ENCODE measurements at regions not wholly inside any gene's neighbourhood (a gene's known extent, or its start where the extent isn't known, plus 50 kb on each side); places are given as distances from the start of the nearest gene placed in this dataset.

DNA sequence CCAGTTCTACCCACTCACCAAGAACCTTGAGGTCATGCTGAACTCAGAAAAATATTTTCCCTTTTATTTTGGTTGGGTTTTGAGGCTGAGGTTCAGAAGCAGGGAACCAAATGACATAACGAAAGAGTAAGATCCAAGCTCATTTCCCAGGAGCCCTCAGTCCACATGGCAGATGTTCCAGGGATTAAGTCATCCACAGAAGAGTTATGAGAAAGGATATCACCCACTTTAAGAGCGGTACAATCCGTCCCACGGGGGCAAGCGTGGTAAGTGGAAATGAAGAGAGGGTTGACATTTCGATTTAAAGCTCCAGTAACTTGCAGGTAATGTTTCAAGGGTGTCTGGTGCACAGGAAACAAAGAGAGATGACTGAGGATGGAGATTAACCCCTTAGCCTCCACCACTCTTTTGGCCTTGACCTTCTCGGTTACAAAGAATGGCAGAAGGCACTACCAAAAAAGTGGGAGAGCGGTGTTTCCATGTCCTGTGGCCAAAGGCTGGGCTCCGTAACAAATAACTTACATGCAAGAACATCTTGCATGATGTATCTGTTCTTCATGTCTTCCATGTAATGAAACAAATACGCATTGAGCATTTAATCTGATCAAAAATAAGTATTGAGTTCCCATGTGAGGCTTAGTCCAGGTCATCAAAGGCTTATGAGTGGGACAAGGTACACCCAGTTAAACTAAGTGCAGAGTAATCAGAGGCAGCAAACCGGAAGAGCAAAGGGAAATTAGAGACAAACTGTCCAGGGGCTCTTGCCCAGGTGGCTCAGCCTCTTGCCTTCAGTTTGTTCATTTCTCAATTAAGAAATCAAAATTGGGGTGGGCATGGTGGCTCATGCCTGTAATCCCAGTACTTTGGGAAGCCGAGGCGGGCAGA is 241.4 kb downstream of the TOMM20 start:
- no peak overlapping the region for H3K27ac Mint-ChIP-seq
- H3K4me1 Mint-ChIP-seq: peaks cover 5 to 8% (median 7%) of the 10 kb centered on the region in 3 donors
- POLR2A ChIA-PET: no interaction called here

DNA sequence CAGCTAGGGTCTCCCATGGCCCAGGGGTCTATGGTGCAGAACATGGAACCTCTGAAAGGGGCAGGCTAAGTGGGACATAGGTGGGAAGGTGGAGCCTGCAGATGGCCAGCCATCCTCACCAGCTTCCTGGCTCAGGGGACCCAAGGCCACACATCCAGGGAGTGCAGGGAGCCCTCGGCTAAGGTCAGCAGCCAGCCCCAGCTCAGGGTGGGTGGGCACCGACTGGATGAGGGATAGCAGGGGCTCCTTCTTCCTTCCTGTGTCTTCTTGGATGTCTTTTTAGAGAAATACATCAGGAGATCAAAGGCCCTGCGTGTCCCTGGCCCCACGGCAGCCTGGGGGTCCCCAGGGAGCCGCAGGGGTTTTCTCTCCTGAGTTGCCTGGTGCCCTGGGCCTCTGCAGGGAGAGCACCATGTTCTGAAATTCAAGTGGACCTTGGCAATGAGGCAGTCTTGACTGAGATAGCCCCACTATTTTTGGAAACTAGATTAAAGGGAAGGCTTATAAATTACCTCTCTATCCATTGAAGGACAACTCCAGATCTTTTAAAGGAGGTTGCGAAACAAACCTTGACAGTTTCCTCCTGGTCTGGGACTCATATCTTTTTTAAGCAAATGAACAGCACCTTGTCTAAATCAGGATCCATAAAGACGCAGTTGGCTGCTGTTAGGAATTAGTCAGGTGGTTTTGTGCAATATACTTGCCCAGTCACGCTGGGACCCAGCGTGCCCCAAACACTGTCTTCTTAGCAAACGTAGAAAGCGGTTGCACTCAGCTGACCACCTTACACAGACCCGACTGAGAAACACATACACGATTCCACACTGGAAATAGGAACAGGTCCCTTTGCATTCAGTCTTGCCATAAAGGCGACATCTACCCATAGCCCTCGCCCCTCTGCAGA is 242.3 kb downstream of the TOMM20 start:
- H3K4me3 Mint-ChIP-seq: no peak overlapping the region
- H3K27me3 Mint-ChIP-seq: peaks cover 0 to 11% of the 10 kb centered on the region in 2 donors

More for the DNA sequence above, 241.4 kb downstream of the TOMM20 start:
- no peaks in the 10 kb centered on the region for H3K36me3 Mint-ChIP-seq
- H3K36me3 ChIP-seq (ENCODE audit: insufficient read depth, low read length): no peaks in the 10 kb centered on the region
- H3K4me3 ChIP-seq (ENCODE audit: low read length): no peak overlapping the region
- no peaks in the 10 kb centered on the region for H3K27me3 ChIP-seq (ENCODE audit: insufficient read depth, low read length, poor library complexity, severe bottlenecking)
- H3K4me3 Mint-ChIP-seq: no peak overlapping the region
- CTCF ChIA-PET: no interaction called here
- H3K4me1 ChIP-seq (ENCODE audit: insufficient read depth, low read length): no peaks in the 10 kb centered on the region
- H3K9me3 Mint-ChIP-seq: peaks cover 0 to 3% (median 1%) of the 10 kb centered on the region in 5 donors
- H3K9me3 ChIP-seq (ENCODE audit: low read length): no peaks in the 10 kb centered on the region
- no peak for DNase-seq
- peaks cover 0 to 11% of the 10 kb centered on the region in 2 donors for H3K27me3 Mint-ChIP-seq
- H3K27ac ChIP-seq (ENCODE audit: low read depth, low read length): no peak overlapping the region

DNA sequence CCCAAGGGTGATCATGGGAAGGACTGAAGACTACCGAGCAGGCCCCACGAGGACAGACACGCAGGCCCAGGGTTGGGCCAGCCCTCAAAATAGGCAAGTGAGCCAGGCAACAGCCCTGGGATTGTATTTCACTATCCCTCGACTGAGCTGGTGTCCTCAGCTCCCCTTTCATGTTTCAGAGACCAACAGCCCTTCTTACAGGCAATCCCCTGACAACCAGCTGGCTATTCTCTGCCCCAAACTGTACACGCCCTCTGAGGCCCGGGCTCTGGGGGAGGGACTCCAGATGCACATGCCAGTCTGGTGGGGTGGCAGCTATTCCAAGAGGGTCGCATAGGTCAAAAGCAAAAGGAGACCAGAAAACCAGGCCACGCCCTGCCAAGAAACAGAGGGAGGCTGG is 243.0 kb downstream of the TOMM20 start:
- Mint-ChIP-seq H3K27me3 (peaks cover 0 to 9% of the 10 kb centered on the region in 2 donors), H3K36me3 (no peaks in the 10 kb centered on the region), H3K9me3 (peaks cover 0 to 3% (median 1%) of the 10 kb centered on the region in 5 donors), H3K27ac (no peak overlapping the region), H3K4me3 (no peak overlapping the region), H3K4me1 (peaks cover 9 to 14% (median 13%) of the 10 kb centered on the region in 3 donors)
- H3K9me3 ChIP-seq (ENCODE audit: low read length): no peaks in the 10 kb centered on the region
- no peak for DNase-seq
- ChIA-PET POLR2A (interaction anchor here (0.5 kb wide), 1 partner anchor 286 kb away, joined by 5 read pairs; no protein-coding TSS in a partner anchor), CTCF (no interaction called here)
- H3K27ac ChIP-seq (ENCODE audit: low read depth, low read length): no peak overlapping the region
- H3K36me3 ChIP-seq (ENCODE audit: insufficient read depth, low read length): no peaks in the 10 kb centered on the region
- H3K27me3 ChIP-seq (ENCODE audit: insufficient read depth, low read length, poor library complexity, severe bottlenecking): no peaks in the 10 kb centered on the region
- no peaks in the 10 kb centered on the region for H3K4me1 ChIP-seq (ENCODE audit: insufficient read depth, low read length)
- no peak overlapping the region for H3K4me3 ChIP-seq (ENCODE audit: low read length)

More for the DNA sequence above, 242.3 kb downstream of the TOMM20 start:
- no peak for DNase-seq
- Histone ChIP-seq H3K27me3 (ENCODE audit: insufficient read depth, low read length, poor library complexity, severe bottlenecking) (no peaks in the 10 kb centered on the region), H3K9me3 (ENCODE audit: low read length) (no peaks in the 10 kb centered on the region), H3K4me3 (ENCODE audit: low read length) (no peak overlapping the region), H3K4me1 (ENCODE audit: insufficient read depth, low read length) (no peaks in the 10 kb centered on the region), H3K27ac (ENCODE audit: low read depth, low read length) (peak overlapping the region; percentile 44), H3K36me3 (ENCODE audit: insufficient read depth, low read length) (no peaks in the 10 kb centered on the region)
- Mint-ChIP-seq H3K36me3 (no peaks in the 10 kb centered on the region), H3K9me3 (peaks cover 0 to 3% (median 1%) of the 10 kb centered on the region in 5 donors), H3K27ac (no peak overlapping the region), H3K4me1 (peaks cover 9 to 15% (median 14%) of the 10 kb centered on the region in 3 donors)
- ChIA-PET POLR2A (no interaction called here), CTCF (no interaction called here)

DNA sequence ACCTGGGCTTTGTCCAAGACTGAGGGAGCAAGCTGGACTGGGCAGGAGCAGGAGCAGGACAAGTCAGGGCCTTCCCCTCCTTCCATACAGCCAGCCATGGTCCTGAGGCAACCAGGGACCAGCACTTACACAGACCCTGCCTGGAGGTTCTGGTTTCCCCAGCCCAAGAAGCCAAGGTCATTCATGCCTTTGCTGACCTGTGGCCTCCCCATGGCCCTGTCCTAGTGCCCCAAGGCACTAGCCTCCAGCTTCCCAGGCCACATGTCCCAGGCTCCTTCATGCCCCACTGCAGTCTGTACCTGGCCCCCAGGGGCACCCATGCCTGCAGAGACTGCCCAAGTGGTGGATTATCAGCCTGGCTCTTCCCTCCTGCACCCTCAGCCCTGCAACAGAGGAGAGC is 243.9 kb downstream of the TOMM20 start:
- H3K4me1 ChIP-seq (ENCODE audit: insufficient read depth, low read length): no peaks in the 10 kb centered on the region
- H3K9me3 ChIP-seq (ENCODE audit: low read length): no peaks in the 10 kb centered on the region
- no peak overlapping the region for H3K4me3 ChIP-seq (ENCODE audit: low read length)
- no peaks in the 10 kb centered on the region for H3K27me3 ChIP-seq (ENCODE audit: insufficient read depth, low read length, poor library complexity, severe bottlenecking)
- ChIA-PET CTCF (no interaction called here), POLR2A (no interaction called here)
- Mint-ChIP-seq H3K4me3 (no peak overlapping the region), H3K27me3 (peaks cover 0 to 8% of the 10 kb centered on the region in 2 donors), H3K27ac (no peak overlapping the region), H3K4me1 (peaks cover 9 to 19% (median 12%) of the 10 kb centered on the region in 3 donors), H3K36me3 (no peaks in the 10 kb centered on the region), H3K9me3 (peaks cover 0 to 3% (median 1%) of the 10 kb centered on the region in 5 donors)
- no peak overlapping the region for H3K27ac ChIP-seq (ENCODE audit: low read depth, low read length)
- DNase-seq: no peak
- no peaks in the 10 kb centered on the region for H3K36me3 ChIP-seq (ENCODE audit: insufficient read depth, low read length)

DNA sequence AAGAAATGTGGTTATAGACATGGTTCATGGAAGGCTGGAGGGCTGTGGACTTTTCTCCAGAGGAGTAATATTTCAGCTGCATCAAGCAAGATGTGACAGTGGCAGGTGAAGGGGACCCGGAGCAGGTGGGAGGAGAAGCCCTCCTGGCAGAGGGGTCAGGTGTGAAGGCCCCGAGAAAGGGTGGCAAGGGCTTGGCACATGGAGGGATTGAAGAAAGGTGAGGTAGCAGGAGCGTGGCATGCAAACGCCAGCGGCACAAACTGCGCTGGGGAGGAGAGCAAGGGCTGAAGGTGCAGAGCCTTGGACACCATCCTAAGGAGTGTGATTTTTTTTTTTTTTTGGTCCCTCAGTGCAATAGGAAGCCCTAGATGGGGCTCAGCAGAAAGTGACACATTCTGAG is 244.6 kb downstream of the TOMM20 start:
- DNase-seq: no peak
- POLR2A ChIA-PET: no interaction called here
- Histone ChIP-seq H3K36me3 (ENCODE audit: insufficient read depth, low read length) (no peaks in the 10 kb centered on the region), H3K9me3 (ENCODE audit: low read length) (no peaks in the 10 kb centered on the region), H3K27ac (ENCODE audit: low read depth, low read length) (no peak overlapping the region), H3K27me3 (ENCODE audit: insufficient read depth, low read length, poor library complexity, severe bottlenecking) (no peaks in the 10 kb centered on the region), H3K4me3 (ENCODE audit: low read length) (no peak overlapping the region), H3K4me1 (ENCODE audit: insufficient read depth, low read length) (no peaks in the 10 kb centered on the region)
- Mint-ChIP-seq H3K27ac (peak overlapping the region in 3 of 8 donors; percentile 23 to 92 (median 82)), H3K27me3 (peaks cover 0 to 7% of the 10 kb centered on the region in 2 donors), H3K9me3 (peaks cover 0 to 3% (median 1%) of the 10 kb centered on the region in 5 donors), H3K4me1 (peaks cover 11 to 26% (median 19%) of the 10 kb centered on the region in 3 donors), H3K36me3 (no peaks in the 10 kb centered on the region), H3K4me3 (no peak overlapping the region)
- CTCF ChIA-PET: no interaction called here

DNA sequence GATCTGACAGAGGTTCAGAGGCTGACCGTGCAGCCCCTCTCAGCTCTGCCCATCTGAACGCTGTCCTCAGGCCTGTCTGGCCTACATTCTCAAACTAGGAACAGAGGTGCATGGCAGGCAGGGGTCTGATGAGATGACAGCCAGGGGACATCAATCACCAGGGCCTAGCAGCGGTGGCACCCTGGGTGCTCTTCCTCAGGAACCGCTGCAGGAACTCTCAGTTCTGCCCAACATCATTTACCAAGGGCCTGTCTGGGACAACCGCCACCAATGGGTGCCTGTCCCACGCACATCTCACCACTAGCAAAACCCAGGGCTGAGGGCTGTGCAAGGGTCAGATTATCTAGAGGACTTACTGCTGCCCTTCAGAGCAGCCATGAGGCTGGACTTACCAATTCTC is 245.7 kb downstream of the TOMM20 start:
- H3K4me3 Mint-ChIP-seq: no peak overlapping the region
- peak overlapping the region in 3 of 8 donors; percentile 28 to 79 (median 64) for H3K27ac Mint-ChIP-seq
- H3K9me3 ChIP-seq (ENCODE audit: low read length): no peaks in the 10 kb centered on the region
- peaks cover 0 to 7% of the 10 kb centered on the region in 2 donors for H3K27me3 Mint-ChIP-seq
- H3K4me3 ChIP-seq (ENCODE audit: low read length): no peak overlapping the region
- peaks cover 0 to 3% (median 0%) of the 10 kb centered on the region in 5 donors for H3K9me3 Mint-ChIP-seq
- no peak overlapping the region for H3K27ac ChIP-seq (ENCODE audit: low read depth, low read length)
- H3K36me3 ChIP-seq (ENCODE audit: insufficient read depth, low read length): no peaks in the 10 kb centered on the region
- H3K4me1 Mint-ChIP-seq: peaks cover 11 to 27% (median 19%) of the 10 kb centered on the region in 3 donors
- no peaks in the 10 kb centered on the region for H3K36me3 Mint-ChIP-seq
- ChIA-PET POLR2A (no interaction called here), CTCF (no interaction called here)
- no peaks in the 10 kb centered on the region for H3K27me3 ChIP-seq (ENCODE audit: insufficient read depth, low read length, poor library complexity, severe bottlenecking)
- no peak for DNase-seq
- H3K4me1 ChIP-seq (ENCODE audit: insufficient read depth, low read length): no peaks in the 10 kb centered on the region

DNA sequence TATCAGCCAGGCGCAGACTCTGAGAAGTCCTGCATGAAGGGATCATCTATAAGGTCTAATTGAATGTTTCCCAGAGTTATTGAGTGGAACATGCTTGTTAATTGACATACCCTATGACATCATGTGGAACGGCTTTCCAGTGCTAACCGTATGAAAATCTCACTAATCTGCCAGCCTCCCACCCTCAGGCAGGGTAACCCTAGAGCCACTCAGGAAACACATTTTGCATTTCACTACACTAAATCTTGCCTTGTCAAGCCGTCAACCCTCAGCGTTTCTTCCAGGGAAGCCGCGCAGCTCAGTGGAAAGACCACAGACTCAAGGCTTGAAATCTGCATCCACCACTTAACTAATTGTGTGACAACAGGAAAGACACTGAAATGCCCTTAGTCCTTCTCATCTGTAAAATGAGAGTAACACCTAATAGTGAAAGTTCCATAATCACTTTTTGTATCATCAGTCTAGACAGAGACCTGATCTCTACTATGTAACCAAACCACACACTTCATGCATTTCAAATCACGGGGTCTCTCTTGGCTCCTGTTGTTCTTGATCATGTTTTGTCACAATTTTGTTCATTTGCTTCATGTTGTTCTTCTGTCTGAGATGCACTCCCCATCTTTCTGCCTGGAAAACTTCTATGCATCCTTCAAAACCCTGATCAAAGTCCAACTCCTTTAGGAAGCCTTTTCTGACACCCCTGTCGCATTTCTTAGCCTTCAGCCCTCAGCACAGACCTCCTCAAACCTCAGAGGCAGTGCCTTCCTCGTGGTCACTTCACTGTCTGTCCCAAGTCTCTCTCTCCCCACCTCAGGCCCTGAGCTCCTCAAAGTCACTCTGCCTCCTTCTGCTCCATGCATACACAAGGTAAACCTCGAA is 246.5 kb downstream of the TOMM20 start:
- peaks cover 0 to 7% of the 10 kb centered on the region in 2 donors for H3K27me3 Mint-ChIP-seq
- POLR2A ChIA-PET: no interaction called here

More for the DNA sequence above, 246.5 kb downstream of the TOMM20 start:
- Mint-ChIP-seq H3K27ac (peak overlapping the region in 6 of 8 donors; percentile 24 to 79 (median 40)), H3K36me3 (no peaks in the 10 kb centered on the region), H3K9me3 (peaks cover 0 to 3% (median 0%) of the 10 kb centered on the region in 5 donors), H3K4me1 (peaks cover 13 to 27% (median 19%) of the 10 kb centered on the region in 3 donors), H3K4me3 (no peak overlapping the region)
- no peak for DNase-seq
- H3K36me3 ChIP-seq (ENCODE audit: insufficient read depth, low read length): no peaks in the 10 kb centered on the region
- H3K27me3 ChIP-seq (ENCODE audit: insufficient read depth, low read length, poor library complexity, severe bottlenecking): no peaks in the 10 kb centered on the region
- CTCF ChIA-PET: no interaction called here
- no peak overlapping the region for H3K27ac ChIP-seq (ENCODE audit: low read depth, low read length)
- H3K4me3 ChIP-seq (ENCODE audit: low read length): no peak overlapping the region
- H3K4me1 ChIP-seq (ENCODE audit: insufficient read depth, low read length): no peaks in the 10 kb centered on the region
- H3K9me3 ChIP-seq (ENCODE audit: low read length): no peaks in the 10 kb centered on the region

Measured in CD8-positive, alpha-beta memory T cell (primary cell).